ENCODE measurements at regions not wholly inside any gene's neighbourhood (a gene's known extent, or its start where the extent isn't known, plus 50 kb on each side); places are given as distances from the start of the nearest gene placed in this dataset.
A peak's percentile ranks its signal among the peaks of the same experiment; 100 is the strongest.

DNA sequence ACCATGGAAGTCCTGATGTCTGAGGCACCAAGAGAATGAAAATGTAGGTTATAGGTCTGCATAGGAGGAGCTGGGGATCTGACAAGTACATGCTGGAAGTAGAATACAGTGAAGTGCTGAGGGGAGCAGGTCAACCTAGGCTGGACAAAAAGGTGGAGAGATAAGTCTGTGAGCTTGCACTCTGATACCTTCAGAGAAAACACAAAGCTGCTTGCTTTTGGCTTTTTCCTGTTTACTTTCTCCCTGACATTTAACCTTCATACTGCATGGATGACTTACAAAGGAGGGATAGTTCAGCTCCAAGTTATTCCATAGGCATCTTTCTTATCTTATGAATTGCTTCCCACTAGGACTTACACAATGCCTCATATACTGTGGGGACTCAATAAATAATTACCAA is 256.7 kb upstream of the NREP start:
- Mint-ChIP-seq H3K27ac (ENCODE audit: unreplicated experiment) (no peak overlapping the region), H3K4me1 (ENCODE audit: low read depth, unreplicated experiment) (no peaks in the 10 kb centered on the region), H3K36me3 (ENCODE audit: low read depth, unreplicated experiment) (no peaks in the 10 kb centered on the region), H3K9me3 (ENCODE audit: unreplicated experiment) (no peaks in the 10 kb centered on the region), H3K4me3 (ENCODE audit: unreplicated experiment) (no peak overlapping the region), H3K27me3 (ENCODE audit: low read depth, unreplicated experiment) (no peaks in the 10 kb centered on the region)
- Histone ChIP-seq H3K4me3 (ENCODE audit: insufficient read depth, low read depth, low read length) (no peak overlapping the region), H3K4me1 (ENCODE audit: insufficient read depth, low read length) (peaks cover 4% of the 10 kb centered on the region), H3K79me2 (ENCODE audit: insufficient read depth, low read length) (no peaks in the 10 kb centered on the region), H3K27ac (ENCODE audit: low read depth, low read length) (no peak overlapping the region), H3K9me3 (ENCODE audit: insufficient read depth, low read depth, low read length) (no peaks in the 10 kb centered on the region), H3K4me2 (ENCODE audit: low read length) (no peak overlapping the region), H3K9ac (ENCODE audit: low read length) (no peak overlapping the region), H3K27me3 (ENCODE audit: insufficient read depth, low read length) (no peaks in the 10 kb centered on the region), H3K36me3 (ENCODE audit: insufficient read depth, low read length) (no peaks in the 10 kb centered on the region), H2AFZ (ENCODE audit: low read depth, low read length) (no peak overlapping the region), H4K20me1 (ENCODE audit: insufficient read depth, low read length) (no peaks in the 10 kb centered on the region)
- no peak for DNase-seq (ENCODE audit: low read depth)
- no peak for FAIRE-seq
- TF ChIP-seq, protein P1, sequence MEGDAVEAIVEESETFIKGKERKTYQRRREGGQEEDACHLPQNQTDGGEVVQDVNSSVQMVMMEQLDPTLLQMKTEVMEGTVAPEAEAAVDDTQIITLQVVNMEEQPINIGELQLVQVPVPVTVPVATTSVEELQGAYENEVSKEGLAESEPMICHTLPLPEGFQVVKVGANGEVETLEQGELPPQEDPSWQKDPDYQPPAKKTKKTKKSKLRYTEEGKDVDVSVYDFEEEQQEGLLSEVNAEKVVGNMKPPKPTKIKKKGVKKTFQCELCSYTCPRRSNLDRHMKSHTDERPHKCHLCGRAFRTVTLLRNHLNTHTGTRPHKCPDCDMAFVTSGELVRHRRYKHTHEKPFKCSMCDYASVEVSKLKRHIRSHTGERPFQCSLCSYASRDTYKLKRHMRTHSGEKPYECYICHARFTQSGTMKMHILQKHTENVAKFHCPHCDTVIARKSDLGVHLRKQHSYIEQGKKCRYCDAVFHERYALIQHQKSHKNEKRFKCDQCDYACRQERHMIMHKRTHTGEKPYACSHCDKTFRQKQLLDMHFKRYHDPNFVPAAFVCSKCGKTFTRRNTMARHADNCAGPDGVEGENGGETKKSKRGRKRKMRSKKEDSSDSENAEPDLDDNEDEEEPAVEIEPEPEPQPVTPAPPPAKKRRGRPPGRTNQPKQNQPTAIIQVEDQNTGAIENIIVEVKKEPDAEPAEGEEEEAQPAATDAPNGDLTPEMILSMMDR (IDR thresholded peaks at IDR 0.05; ENCODE audit: insufficient read depth, low read depth, low read length): no peak
- no peak for TF ChIP-seq EZH2 (IDR thresholded peaks at IDR 0.05; ENCODE audit: insufficient read depth, low read length)

DNA sequence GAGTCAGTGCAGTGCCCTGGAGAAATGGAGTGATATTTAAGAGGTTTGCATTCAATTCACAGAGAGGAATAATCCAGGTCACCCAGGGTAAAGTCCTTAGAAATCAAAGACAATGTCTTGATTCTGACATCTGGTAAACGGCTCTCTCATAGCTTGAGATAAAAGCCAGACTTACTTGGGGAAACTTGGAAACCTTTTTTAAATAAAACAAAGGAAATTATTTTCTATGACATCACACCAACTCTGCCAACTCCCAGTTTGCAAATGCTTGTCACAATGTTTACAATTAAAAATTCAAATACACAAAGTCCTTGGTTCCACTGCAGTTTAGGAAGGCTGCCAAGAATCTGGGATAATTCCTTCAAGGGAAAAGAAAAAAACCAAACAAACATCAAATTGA is 255.1 kb upstream of the NREP start:
- no peak for FAIRE-seq
- no peak overlapping the region for H3K9ac ChIP-seq (ENCODE audit: low read length)
- DNase-seq (ENCODE audit: low read depth): peak; percentile 48
- H3K36me3 Mint-ChIP-seq (ENCODE audit: low read depth, unreplicated experiment): no peaks in the 10 kb centered on the region
- H3K4me2 ChIP-seq (ENCODE audit: low read length): no peak overlapping the region
- H3K27me3 Mint-ChIP-seq (ENCODE audit: low read depth, unreplicated experiment): no peaks in the 10 kb centered on the region
- no peak overlapping the region for H3K27ac ChIP-seq (ENCODE audit: low read depth, low read length)
- no peaks in the 10 kb centered on the region for H3K36me3 ChIP-seq (ENCODE audit: insufficient read depth, low read length)
- H4K20me1 ChIP-seq (ENCODE audit: insufficient read depth, low read length): no peaks in the 10 kb centered on the region
- peak overlapping the region; percentile 43 for H2AFZ ChIP-seq (ENCODE audit: low read depth, low read length)
- H3K4me1 ChIP-seq (ENCODE audit: insufficient read depth, low read length): peaks cover 6% of the 10 kb centered on the region
- TF ChIP-seq EZH2 (IDR thresholded peaks at IDR 0.05; ENCODE audit: insufficient read depth, low read length): no peak
- TF ChIP-seq, protein P1 (IDR thresholded peaks at IDR 0.05; ENCODE audit: insufficient read depth, low read depth, low read length): no peak
- H3K9me3 ChIP-seq (ENCODE audit: insufficient read depth, low read depth, low read length): no peaks in the 10 kb centered on the region
- no peak overlapping the region for H3K4me3 ChIP-seq (ENCODE audit: insufficient read depth, low read depth, low read length)
- no peaks in the 10 kb centered on the region for H3K27me3 ChIP-seq (ENCODE audit: insufficient read depth, low read length)
- H3K4me1 Mint-ChIP-seq (ENCODE audit: low read depth, unreplicated experiment): peaks cover under 1% of the 10 kb centered on the region
- H3K4me3 Mint-ChIP-seq (ENCODE audit: unreplicated experiment): no peak overlapping the region
- no peaks in the 10 kb centered on the region for H3K79me2 ChIP-seq (ENCODE audit: insufficient read depth, low read length)
- H3K9me3 Mint-ChIP-seq (ENCODE audit: unreplicated experiment): no peaks in the 10 kb centered on the region
- H3K27ac Mint-ChIP-seq (ENCODE audit: unreplicated experiment): no peak overlapping the region

DNA sequence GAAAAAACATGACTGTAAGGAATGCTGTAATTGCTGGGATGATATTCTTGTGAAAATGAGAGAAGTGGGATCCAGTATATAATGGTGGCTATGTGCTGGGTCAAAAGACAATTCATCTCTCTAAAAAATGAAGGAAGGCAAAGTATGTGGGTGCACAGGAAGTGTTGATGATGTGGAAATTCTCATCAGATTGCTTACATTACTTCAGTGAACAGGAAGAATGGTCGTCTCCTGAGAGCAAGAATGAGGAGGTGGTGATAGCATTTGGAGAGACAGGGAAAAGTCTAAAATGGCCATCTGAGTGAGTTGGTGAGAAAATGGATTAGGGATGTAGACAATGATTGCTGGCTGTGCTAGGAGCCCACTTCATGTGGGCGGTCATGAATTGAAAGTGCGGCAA is 253.5 kb upstream of the NREP start:
- DNase-seq (ENCODE audit: low read depth): no peak
- Mint-ChIP-seq H3K4me1 (ENCODE audit: low read depth, unreplicated experiment) (peaks cover 11% of the 10 kb centered on the region), H3K27ac (ENCODE audit: unreplicated experiment) (no peak overlapping the region), H3K9me3 (ENCODE audit: unreplicated experiment) (no peaks in the 10 kb centered on the region), H3K27me3 (ENCODE audit: low read depth, unreplicated experiment) (no peaks in the 10 kb centered on the region), H3K36me3 (ENCODE audit: low read depth, unreplicated experiment) (no peaks in the 10 kb centered on the region), H3K4me3 (ENCODE audit: unreplicated experiment) (no peak overlapping the region)
- Histone ChIP-seq H3K4me1 (ENCODE audit: insufficient read depth, low read length) (peaks cover 20% of the 10 kb centered on the region), H3K4me3 (ENCODE audit: insufficient read depth, low read depth, low read length) (no peak overlapping the region), H3K27ac (ENCODE audit: low read depth, low read length) (no peak overlapping the region), H3K4me2 (ENCODE audit: low read length) (no peak overlapping the region), H3K9me3 (ENCODE audit: insufficient read depth, low read depth, low read length) (no peaks in the 10 kb centered on the region), H3K79me2 (ENCODE audit: insufficient read depth, low read length) (no peaks in the 10 kb centered on the region), H3K27me3 (ENCODE audit: insufficient read depth, low read length) (no peaks in the 10 kb centered on the region), H3K9ac (ENCODE audit: low read length) (no peak overlapping the region), H4K20me1 (ENCODE audit: insufficient read depth, low read length) (no peaks in the 10 kb centered on the region), H3K36me3 (ENCODE audit: insufficient read depth, low read length) (no peaks in the 10 kb centered on the region), H2AFZ (ENCODE audit: low read depth, low read length) (no peak overlapping the region)
- FAIRE-seq: peak; percentile 29
- no peak for TF ChIP-seq EZH2 (IDR thresholded peaks at IDR 0.05; ENCODE audit: insufficient read depth, low read length)
- TF ChIP-seq, protein P1 (IDR thresholded peaks at IDR 0.05; ENCODE audit: insufficient read depth, low read depth, low read length): no peak

Data from astrocyte (in vitro differentiated cells and primary cell).